Left ventricle myocardium inferior (tissue), 1 donor: ENCODE measurements at regions not wholly inside any gene's neighbourhood (a gene's known extent, or its start where the extent isn't known, plus 50 kb on each side); places are given as distances from the start of the nearest gene placed in this dataset.

Experiments
- DNase-seq: peaks from one replicate; pipeline ENCODE4 v3.0.0-alpha.2; 2020
- H3K27ac ChIP-seq: fragments of 200-600 bp; replicated peaks from 2 replicates; pipeline ENCODE4 v1.8.0; 2021
- H3K27me3 ChIP-seq: fragments of 200-600 bp; 2 replicates; pipeline ENCODE4 v1.8.0; 2021; ENCODE audit warnings: low read depth
- H3K36me3 ChIP-seq: fragments of 200-600 bp; 2 replicates; pipeline ENCODE4 v1.8.0; 2021
- H3K4me1 ChIP-seq: fragments of 200-600 bp; 2 replicates; pipeline ENCODE4 v1.8.0; 2021
- H3K4me3 ChIP-seq: fragments of 200-600 bp; 2 replicates; pipeline ENCODE4 v1.8.0; 2021; ENCODE audit warnings: mild to moderate bottlenecking, moderate library complexity
- H3K9me3 ChIP-seq: fragments of 200-600 bp; replicated peaks from 2 replicates; pipeline ENCODE4 v1.8.0; 2021
- CTCF ChIP-seq: fragments of 200-600 bp; IDR thresholded peaks from 2 replicates; pipeline ENCODE4 v1.8.0; 2021; ENCODE audit warnings: antibody characterized with exemption, mild to moderate bottlenecking, borderline replicate concordance
- intact Hi-C: fragments of 100-400 bp; cut with micrococcal nuclease; formaldehyde crosslinking; loops from one replicate; pipeline ENCODE4 v1.11.0; 2022
- donor health status: DM: no; HTN: yes; CAD: no; lungs with severe emphysema.

- no peak overlapping the region for H3K27ac ChIP-seq
- H3K27me3 ChIP-seq: no peaks in the 10 kb centered on the region
- no peaks in the 10 kb centered on the region for H3K4me1 ChIP-seq
- peaks cover 16% of the 10 kb centered on the region for H3K9me3 ChIP-seq
- intact Hi-C loops: no loop called here
- TF ChIP-seq CTCF: no peak
- H3K4me3 ChIP-seq: no peak overlapping the region
- DNase-seq: no peak
- no peaks in the 10 kb centered on the region for H3K36me3 ChIP-seq
Measured at GRCh38 chr12:24387381-24387780, 437.9 kb upstream of the SOX5 start.

GRCh38 chr12:24386836-24387235 lies 437.4 kb upstream of the SOX5 start:
- Histone ChIP-seq H3K4me3 (no peak overlapping the region), H3K27ac (no peak overlapping the region), H3K27me3 (no peaks in the 10 kb centered on the region), H3K4me1 (no peaks in the 10 kb centered on the region), H3K9me3 (peaks cover 14% of the 10 kb centered on the region), H3K36me3 (no peaks in the 10 kb centered on the region)
- intact Hi-C loops: no loop called here
- TF ChIP-seq CTCF: no peak
- DNase-seq: no peak

GRCh38 chr12:24381790-24382189 lies 432.3 kb upstream of the SOX5 start:
- Histone ChIP-seq H3K9me3 (no peaks in the 10 kb centered on the region), H3K4me3 (no peak overlapping the region), H3K27me3 (no peaks in the 10 kb centered on the region), H3K36me3 (no peaks in the 10 kb centered on the region), H3K4me1 (no peaks in the 10 kb centered on the region), H3K27ac (no peak overlapping the region)
- no peak for TF ChIP-seq CTCF
- DNase-seq: no peak
- intact Hi-C loops: no loop called here

- Histone ChIP-seq H3K27ac (no peak overlapping the region), H3K4me3 (no peak overlapping the region), H3K4me1 (no peaks in the 10 kb centered on the region), H3K9me3 (no peaks in the 10 kb centered on the region), H3K36me3 (no peaks in the 10 kb centered on the region), H3K27me3 (no peaks in the 10 kb centered on the region)
- no peak for DNase-seq
- intact Hi-C loops: no loop called here
- no peak for TF ChIP-seq CTCF
Measured at GRCh38 chr12:24379861-24380521, 430.5 kb upstream of the SOX5 start.

GRCh38 chr12:24379433-24379832 lies 430.0 kb upstream of the SOX5 start:
- H3K4me1 ChIP-seq: no peaks in the 10 kb centered on the region
- H3K36me3 ChIP-seq: no peaks in the 10 kb centered on the region
- no peak overlapping the region for H3K27ac ChIP-seq
- H3K9me3 ChIP-seq: no peaks in the 10 kb centered on the region
- no peak for TF ChIP-seq CTCF
- H3K27me3 ChIP-seq: no peaks in the 10 kb centered on the region
- DNase-seq: no peak
- no peak overlapping the region for H3K4me3 ChIP-seq
- intact Hi-C loops: no loop called here
